Body of pancreas (tissue), 4 donors: ENCODE measurements at regions not wholly inside any gene's neighbourhood (a gene's known extent, or its start where the extent isn't known, plus 50 kb on each side); places are given as distances from the start of the nearest gene placed in this dataset.

Source experiments
- CTCF ChIP-seq, 7 experiments: fragments of 450-650 bp in 4 of 7; fragments of 200-600 bp in 3 of 7; sonication (generic) in 3 of 7; IDR thresholded peaks; one replicate each; pipeline ENCODE4 v1.5.1; 2016 to 2019; ENCODE audit warnings: antibody characterized with exemption in 7 of 7
- POLR2A ChIP-seq, 3 donors: fragments of 450-650 bp; IDR thresholded peaks; one replicate each; pipeline ENCODE4 v1.6.1; 2016; ENCODE audit warnings: antibody characterized with exemption in 3 of 3, mild to moderate bottlenecking in 2 of 3

GRCh38 chr2:16280081-16280480 lies 339.7 kb downstream of the MYCN start:
- TF ChIP-seq CTCF (IDR thresholded peaks at IDR 0.05), result no peak
- TF ChIP-seq POLR2A (IDR thresholded peaks at IDR 0.05), result no peak
